Endothelial cell of umbilical vein (primary cell): ENCODE measurements at regions not wholly inside any gene's neighbourhood (a gene's known extent, or its start where the extent isn't known, plus 50 kb on each side); places are given as distances from the start of the nearest gene placed in this dataset.

Source experiments
- BruUV-seq: library from RNA; stranded (reverse); fragments of 400-500 nt; replicated peaks from 2 replicates; lab custom pipeline; 2021; lab: Mats Ljungman, UMichigan
- CTCF ChIA-PET: fragments of 300-600, 350-600 bp; sonication (Branson Sonifier 250); formaldehyde crosslinking; loops from one replicate; lab custom pipeline; 2021; ENCODE audit warnings: antibody characterized with exemption, inconsistent platforms; lab: Charles Lee
- POLR2A ChIA-PET: fragments of 300-600, 350-600 bp; sonication (Branson Sonifier 250); formaldehyde crosslinking; loops from one replicate; lab custom pipeline; 2021; ENCODE audit warnings: antibody characterized with exemption, inconsistent platforms; lab: Charles Lee
- DNase-seq: peaks from one replicate; pipeline ENCODE4 v3.0.0-alpha.2; 2011; ENCODE audit warnings: low read depth, low spot score
- FAIRE-seq: peaks from 2 replicates; lab custom pipeline; 2011; peaks lifted over from hg19 to GRCh38; lab: Jason Lieb, UNC
- H2AFZ ChIP-seq: 2 replicates; pipeline ENCODE4 v1.6.0; 2012; ENCODE audit warnings: low read depth, low read length, control low read depth, inconsistent platforms
- H3K27ac ChIP-seq: 2 replicates; pipeline ENCODE4 v1.5.1; 2011; ENCODE audit warnings: low read depth, mild to moderate bottlenecking, control low read depth, low read length, moderate library complexity; ENCODE audit not compliant: insufficient read depth
- H3K27me3 ChIP-seq, 2 experiments: 2 replicates each; pipeline versions ENCODE4 v1.6.0 to v1.6.1; 2011; ENCODE audit warnings: low read length in 2 of 2, mixed read lengths in 1 of 2; ENCODE audit not compliant: control insufficient read depth in 2 of 2, insufficient read depth in 2 of 2
- H3K36me3 ChIP-seq, 2 experiments: 2 replicates in 1 of 2; 3 replicates in 1 of 2; pipeline ENCODE4 v1.5.1; 2011; ENCODE audit warnings: low read length in 2 of 2, mild to moderate bottlenecking in 1 of 2, moderate library complexity in 1 of 2; ENCODE audit not compliant: control insufficient read depth in 2 of 2, insufficient read depth in 2 of 2; ENCODE audit errors: extremely low read depth in 1 of 2
- H3K4me1 ChIP-seq: 3 replicates; pipeline ENCODE4 v1.5.1; 2011; ENCODE audit warnings: mild to moderate bottlenecking, low read length; ENCODE audit not compliant: control insufficient read depth, insufficient read depth; ENCODE audit errors: extremely low read depth
- H3K4me2 ChIP-seq: 2 replicates; pipeline ENCODE4 v1.6.1; 2011; ENCODE audit warnings: low read length, control low read depth, mixed read lengths; ENCODE audit not compliant: insufficient read depth
- H3K4me3 ChIP-seq, 3 experiments: fragments of 200-600 bp in 1 of 3; sonication (generic), shearing (Covaris generic) in 1 of 3; replicated peaks in 1 of 3; 2 replicates each; pipeline ENCODE4 v1.5.1; 2011 to 2016; ENCODE audit warnings: control low read depth in 3 of 3, low read length in 3 of 3, mild to moderate bottlenecking in 2 of 3, inconsistent platforms in 1 of 3, low read depth in 1 of 3, moderate library complexity in 1 of 3; ENCODE audit not compliant: insufficient read depth in 1 of 3
- H3K79me2 ChIP-seq: 2 replicates; pipeline ENCODE4 v1.6.0; 2012; ENCODE audit warnings: low read length, inconsistent platforms; ENCODE audit not compliant: control insufficient read depth, insufficient read depth
- H3K9ac ChIP-seq: replicated peaks from 2 replicates; pipeline ENCODE3; 2011; ENCODE audit warnings: low read length, control low read depth; ENCODE audit not compliant: insufficient read depth; ENCODE audit errors: extremely low read depth
- H3K9me1 ChIP-seq: replicated peaks from 3 replicates; pipeline ENCODE4 v1.6.0; 2011; ENCODE audit warnings: mild to moderate bottlenecking, low read length; ENCODE audit not compliant: control insufficient read depth, insufficient read depth; ENCODE audit errors: extremely low read depth
- H3K9me3 ChIP-seq: replicated peaks from 2 replicates; pipeline ENCODE4 v1.5.1; 2012; ENCODE audit warnings: low read length, inconsistent platforms; ENCODE audit not compliant: control insufficient read depth, insufficient read depth
- H4K20me1 ChIP-seq: replicated peaks from 2 replicates; pipeline ENCODE3; 2011; ENCODE audit warnings: mild to moderate bottlenecking, low read length; ENCODE audit not compliant: control insufficient read depth, insufficient read depth; ENCODE audit errors: extremely low read depth
- EZH2 ChIP-seq: IDR thresholded peaks from 2 replicates; pipeline ENCODE4 v1.6.1; 2012; ENCODE audit warnings: borderline replicate concordance, low read depth, mild to moderate bottlenecking, moderate library complexity, low read length, inconsistent platforms; ENCODE audit not compliant: severe bottlenecking
- FOS ChIP-seq: IDR thresholded peaks from 2 replicates; pipeline ENCODE4 v1.6.1; 2011; ENCODE audit warnings: mild to moderate bottlenecking, low read length, moderate library complexity, borderline replicate concordance; ENCODE audit not compliant: insufficient read depth
- GATA2 ChIP-seq: IDR thresholded peaks from 2 replicates; pipeline ENCODE4 v1.7.0; 2011; ENCODE audit warnings: low read depth, mild to moderate bottlenecking, moderate library complexity, mixed read lengths, low read length; ENCODE audit not compliant: insufficient read length, insufficient read depth
- JUN ChIP-seq: IDR thresholded peaks from 2 replicates; pipeline ENCODE4 v1.6.1; 2011; ENCODE audit warnings: borderline replicate concordance, low read depth; ENCODE audit not compliant: insufficient read length, insufficient read depth
- MYC ChIP-seq: IDR thresholded peaks from one replicate; pipeline ENCODE4 v1.6.1; 2011; ENCODE audit warnings: mild to moderate bottlenecking, low read depth, low read length
- POLR2A ChIP-seq: IDR thresholded peaks from 2 replicates; pipeline ENCODE4 v1.6.1; 2012; ENCODE audit warnings: low read depth, mild to moderate bottlenecking, control low read depth, low read length
- POLR2AphosphoS5 ChIP-seq: IDR thresholded peaks from 2 replicates; pipeline ENCODE4 v1.6.1; 2012; ENCODE audit warnings: low read depth, mild to moderate bottlenecking, control low read depth, low read length, moderate library complexity; ENCODE audit not compliant: insufficient read depth
- dilution Hi-C: fragments of 300-500 bp; cut with MboI; formaldehyde crosslinking; loops from one replicate; pipeline ENCODE4 v1.15.0; 2019; ENCODE audit warnings: low sequenced_read_pairs; ENCODE audit not compliant: extremely low pct_ligation_motif_present
- intact Hi-C: fragments of 100-400 bp; cut with micrococcal nuclease; formaldehyde crosslinking; loops from one replicate; pipeline ENCODE4 v1.10.0; 2022
- TF ChIP-seq, protein P1 (sequence below), 2 donors: IDR thresholded peaks; 1 replicate in 1 of 2; 2 replicates in 1 of 2; pipeline ENCODE4 v1.5.1; 2011; ENCODE audit warnings: low read length in 2 of 2, mild to moderate bottlenecking in 2 of 2, moderate library complexity in 2 of 2, control low read depth in 1 of 2, inconsistent platforms in 1 of 2, low read depth in 1 of 2; ENCODE audit not compliant: insufficient read depth in 1 of 2; ENCODE audit errors: extremely low read depth in 1 of 2
- TF ChIP-seq, protein P2 (sequence below): IDR thresholded peaks from 2 replicates; pipeline ENCODE4 v1.6.1; 2011; ENCODE audit not compliant: insufficient read depth, insufficient read length

GRCh38 chr2:84137034-84137433 is 322.0 kb downstream of the SUCLG1 start:
- ChIA-PET CTCF (no interaction called here), POLR2A (no interaction called here)
- Histone ChIP-seq H3K36me3 (no peaks in the 10 kb centered on the region), H3K9me3 (no peaks in the 10 kb centered on the region), H3K4me1 (no peaks in the 10 kb centered on the region), H3K4me2 (no peak overlapping the region), H3K27ac (no peak overlapping the region), H3K9me1 (no peaks in the 10 kb centered on the region), H3K4me3 (no peak overlapping the region), H3K27me3 (no peaks in the 10 kb centered on the region), H3K79me2 (no peaks in the 10 kb centered on the region), H2AFZ (no peak overlapping the region), H4K20me1 (no peaks in the 10 kb centered on the region), H3K9ac (no peak overlapping the region)
- TF ChIP-seq POLR2AphosphoS5, result no peak
- no peak for TF ChIP-seq MYC
- TF ChIP-seq GATA2, result no peak
- no peak for TF ChIP-seq FOS
- no peak for TF ChIP-seq EZH2
- TF ChIP-seq, protein P1, sequence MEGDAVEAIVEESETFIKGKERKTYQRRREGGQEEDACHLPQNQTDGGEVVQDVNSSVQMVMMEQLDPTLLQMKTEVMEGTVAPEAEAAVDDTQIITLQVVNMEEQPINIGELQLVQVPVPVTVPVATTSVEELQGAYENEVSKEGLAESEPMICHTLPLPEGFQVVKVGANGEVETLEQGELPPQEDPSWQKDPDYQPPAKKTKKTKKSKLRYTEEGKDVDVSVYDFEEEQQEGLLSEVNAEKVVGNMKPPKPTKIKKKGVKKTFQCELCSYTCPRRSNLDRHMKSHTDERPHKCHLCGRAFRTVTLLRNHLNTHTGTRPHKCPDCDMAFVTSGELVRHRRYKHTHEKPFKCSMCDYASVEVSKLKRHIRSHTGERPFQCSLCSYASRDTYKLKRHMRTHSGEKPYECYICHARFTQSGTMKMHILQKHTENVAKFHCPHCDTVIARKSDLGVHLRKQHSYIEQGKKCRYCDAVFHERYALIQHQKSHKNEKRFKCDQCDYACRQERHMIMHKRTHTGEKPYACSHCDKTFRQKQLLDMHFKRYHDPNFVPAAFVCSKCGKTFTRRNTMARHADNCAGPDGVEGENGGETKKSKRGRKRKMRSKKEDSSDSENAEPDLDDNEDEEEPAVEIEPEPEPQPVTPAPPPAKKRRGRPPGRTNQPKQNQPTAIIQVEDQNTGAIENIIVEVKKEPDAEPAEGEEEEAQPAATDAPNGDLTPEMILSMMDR (IDR thresholded peaks at IDR 0.05; ENCODE audit: extremely low read depth in 1 of 2, insufficient read depth in 1 of 2, low read depth in 1 of 2, low read length in 2 of 2), result no peak
- TF ChIP-seq JUN, result no peak
- no peak for TF ChIP-seq POLR2A
- TF ChIP-seq, protein P2, sequence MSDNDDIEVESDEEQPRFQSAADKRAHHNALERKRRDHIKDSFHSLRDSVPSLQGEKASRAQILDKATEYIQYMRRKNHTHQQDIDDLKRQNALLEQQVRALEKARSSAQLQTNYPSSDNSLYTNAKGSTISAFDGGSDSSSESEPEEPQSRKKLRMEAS, result no peak
- no TSS peak for BruUV-seq
- intact Hi-C loops, result no loop called here
- no peak for FAIRE-seq
- DNase-seq, result no peak
- dilution Hi-C loops, result no loop called here
